ENCODE measurements at regions not wholly inside any gene's neighbourhood (a gene's known extent, or its start where the extent isn't known, plus 50 kb on each side); places are given as distances from the start of the nearest gene placed in this dataset.

DNA sequence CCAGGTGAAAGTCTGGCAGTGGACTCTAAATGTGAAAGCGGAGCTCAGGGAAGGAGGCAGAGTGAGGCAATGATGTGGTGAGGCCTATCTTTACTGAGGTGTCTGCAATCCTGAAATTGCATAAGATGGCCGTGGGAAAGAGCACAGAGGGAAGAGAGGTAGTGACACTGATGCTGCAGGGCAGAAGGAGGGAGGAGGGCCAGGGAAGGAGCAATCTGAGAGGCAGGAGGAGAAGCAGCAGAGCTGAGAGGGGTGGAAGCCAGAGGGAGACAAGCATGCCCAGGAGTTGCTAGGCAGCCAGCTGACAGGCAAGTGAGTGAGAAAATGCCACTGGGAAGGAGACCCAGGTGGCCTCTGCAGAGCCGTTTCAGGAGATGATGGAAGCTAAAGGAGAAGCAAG lies 97.4 kb upstream of the CNR1 start:
- TF ChIP-seq, protein P1, sequence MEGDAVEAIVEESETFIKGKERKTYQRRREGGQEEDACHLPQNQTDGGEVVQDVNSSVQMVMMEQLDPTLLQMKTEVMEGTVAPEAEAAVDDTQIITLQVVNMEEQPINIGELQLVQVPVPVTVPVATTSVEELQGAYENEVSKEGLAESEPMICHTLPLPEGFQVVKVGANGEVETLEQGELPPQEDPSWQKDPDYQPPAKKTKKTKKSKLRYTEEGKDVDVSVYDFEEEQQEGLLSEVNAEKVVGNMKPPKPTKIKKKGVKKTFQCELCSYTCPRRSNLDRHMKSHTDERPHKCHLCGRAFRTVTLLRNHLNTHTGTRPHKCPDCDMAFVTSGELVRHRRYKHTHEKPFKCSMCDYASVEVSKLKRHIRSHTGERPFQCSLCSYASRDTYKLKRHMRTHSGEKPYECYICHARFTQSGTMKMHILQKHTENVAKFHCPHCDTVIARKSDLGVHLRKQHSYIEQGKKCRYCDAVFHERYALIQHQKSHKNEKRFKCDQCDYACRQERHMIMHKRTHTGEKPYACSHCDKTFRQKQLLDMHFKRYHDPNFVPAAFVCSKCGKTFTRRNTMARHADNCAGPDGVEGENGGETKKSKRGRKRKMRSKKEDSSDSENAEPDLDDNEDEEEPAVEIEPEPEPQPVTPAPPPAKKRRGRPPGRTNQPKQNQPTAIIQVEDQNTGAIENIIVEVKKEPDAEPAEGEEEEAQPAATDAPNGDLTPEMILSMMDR (IDR thresholded peaks at IDR 0.05), result no peak
- TF ChIP-seq POLR2A (IDR thresholded peaks at IDR 0.05) (no peak), EP300 (IDR thresholded peaks at IDR 0.05) (no peak)
